ENCODE measurements at regions not wholly inside any gene's neighbourhood (a gene's known extent, or its start where the extent isn't known, plus 50 kb on each side); places are given as distances from the start of the nearest gene placed in this dataset.

DNA sequence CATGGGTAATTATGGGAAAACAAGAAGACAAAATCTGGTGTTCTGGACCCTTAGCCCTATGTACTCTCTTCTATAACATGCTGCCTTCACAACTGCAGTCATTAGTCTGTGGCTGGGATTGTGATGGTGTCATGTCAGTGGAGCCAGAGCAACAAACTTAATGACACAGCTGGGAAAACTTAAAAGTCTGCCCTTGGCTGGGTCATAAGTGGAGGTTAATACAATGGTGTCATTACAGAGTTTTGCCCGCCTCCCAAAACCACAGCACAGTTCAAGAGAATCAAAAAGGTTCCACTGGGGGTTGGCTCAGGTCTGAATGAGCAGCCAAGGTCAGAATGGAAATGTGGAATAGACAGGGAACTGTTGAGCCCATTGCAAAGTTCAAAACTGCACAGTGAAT is 455.7 kb upstream of the PIK3C3 start:
- H3K27me3 ChIP-seq: no peaks in the 10 kb centered on the region
- no peak overlapping the region for H3K4me3 ChIP-seq
- TF ChIP-seq EP300 (IDR thresholded peaks at IDR 0.05): no peak
- TF ChIP-seq POLR2AphosphoS5 (IDR thresholded peaks at IDR 0.05): no peak
- TF ChIP-seq POLR2A (IDR thresholded peaks at IDR 0.05): no peak
- TF ChIP-seq, protein P1, sequence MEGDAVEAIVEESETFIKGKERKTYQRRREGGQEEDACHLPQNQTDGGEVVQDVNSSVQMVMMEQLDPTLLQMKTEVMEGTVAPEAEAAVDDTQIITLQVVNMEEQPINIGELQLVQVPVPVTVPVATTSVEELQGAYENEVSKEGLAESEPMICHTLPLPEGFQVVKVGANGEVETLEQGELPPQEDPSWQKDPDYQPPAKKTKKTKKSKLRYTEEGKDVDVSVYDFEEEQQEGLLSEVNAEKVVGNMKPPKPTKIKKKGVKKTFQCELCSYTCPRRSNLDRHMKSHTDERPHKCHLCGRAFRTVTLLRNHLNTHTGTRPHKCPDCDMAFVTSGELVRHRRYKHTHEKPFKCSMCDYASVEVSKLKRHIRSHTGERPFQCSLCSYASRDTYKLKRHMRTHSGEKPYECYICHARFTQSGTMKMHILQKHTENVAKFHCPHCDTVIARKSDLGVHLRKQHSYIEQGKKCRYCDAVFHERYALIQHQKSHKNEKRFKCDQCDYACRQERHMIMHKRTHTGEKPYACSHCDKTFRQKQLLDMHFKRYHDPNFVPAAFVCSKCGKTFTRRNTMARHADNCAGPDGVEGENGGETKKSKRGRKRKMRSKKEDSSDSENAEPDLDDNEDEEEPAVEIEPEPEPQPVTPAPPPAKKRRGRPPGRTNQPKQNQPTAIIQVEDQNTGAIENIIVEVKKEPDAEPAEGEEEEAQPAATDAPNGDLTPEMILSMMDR (IDR thresholded peaks at IDR 0.05): no peak
- no peak overlapping the region for H3K27ac ChIP-seq
- WGBS, 2 donors: 79 to 92% methylated on average over 1 of the region's 1 CpG
- no peaks in the 10 kb centered on the region for H3K4me1 ChIP-seq
- DNase-seq (no peak), ATAC-seq (ENCODE audit: low FRiP score in 2 of 2) (no peak)
- no peaks in the 10 kb centered on the region for H3K36me3 ChIP-seq
- no peaks in the 10 kb centered on the region for H3K9me3 ChIP-seq

DNA sequence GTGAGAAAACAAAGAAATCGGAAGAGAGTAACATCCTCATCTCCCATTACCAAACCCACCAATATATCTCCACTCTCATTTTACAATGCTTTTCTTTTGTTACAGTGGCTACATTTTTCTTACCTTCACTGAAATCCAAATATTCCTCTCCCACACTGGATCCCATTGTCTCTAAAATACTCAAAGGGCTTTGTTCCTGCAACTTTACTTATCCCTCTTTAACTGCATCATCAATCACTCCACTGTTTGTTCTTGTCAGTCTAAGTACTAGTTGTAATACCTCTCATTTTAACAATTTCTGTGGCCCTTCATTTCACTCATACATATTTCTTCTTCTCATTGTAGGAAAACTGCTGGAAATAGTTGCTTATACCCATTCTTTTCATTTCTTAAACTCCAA is 464.2 kb upstream of the PIK3C3 start:
- Histone ChIP-seq H3K36me3 (no peaks in the 10 kb centered on the region), H3K27ac (no peak overlapping the region), H3K9me3 (no peaks in the 10 kb centered on the region), H3K4me1 (no peaks in the 10 kb centered on the region), H3K4me3 (no peak overlapping the region), H3K27me3 (no peaks in the 10 kb centered on the region)
- no peak for DNase-seq
- TF ChIP-seq, protein P1 (IDR thresholded peaks at IDR 0.05): no peak
- WGBS, 2 donors: 81 to 89% methylated on average over 1 of the region's 1 CpG
- ATAC-seq (ENCODE audit: low FRiP score in 2 of 2): no peak

DNA sequence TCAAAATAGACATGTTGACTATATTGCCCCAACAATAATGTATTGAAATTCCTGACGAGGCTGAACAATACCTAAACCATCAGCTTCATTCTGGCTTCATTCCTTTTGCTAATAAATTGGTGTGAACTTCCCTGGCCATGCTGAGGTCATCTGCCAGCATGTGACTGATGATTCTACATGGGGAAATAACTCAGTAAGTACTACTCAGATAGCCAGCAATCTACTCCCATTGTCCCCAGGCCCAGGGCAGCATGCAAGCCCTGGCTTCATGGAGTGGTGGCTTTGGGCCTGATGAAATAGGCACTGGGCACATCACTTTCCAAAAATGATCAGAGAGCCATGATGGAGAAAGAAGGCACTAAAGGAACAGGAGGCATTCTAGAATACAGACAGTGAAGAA is 468.5 kb upstream of the PIK3C3 start:
- H3K4me1 ChIP-seq: no peaks in the 10 kb centered on the region
- no peak overlapping the region for H3K27ac ChIP-seq
- H3K4me3 ChIP-seq: no peak overlapping the region
- no peaks in the 10 kb centered on the region for H3K9me3 ChIP-seq
- ATAC-seq (ENCODE audit: low FRiP score in 2 of 2) (no peak), DNase-seq (no peak)
- no peaks in the 10 kb centered on the region for H3K27me3 ChIP-seq
- no peaks in the 10 kb centered on the region for H3K36me3 ChIP-seq
- 60 to 74% methylated on average over 1 of the region's 1 CpG for WGBS, 2 donors
- TF ChIP-seq POLR2AphosphoS5 (IDR thresholded peaks at IDR 0.05) (no peak), EP300 (IDR thresholded peaks at IDR 0.05) (no peak), POLR2A (IDR thresholded peaks at IDR 0.05) (no peak)
- TF ChIP-seq, protein P1 (IDR thresholded peaks at IDR 0.05): no peak

DNA sequence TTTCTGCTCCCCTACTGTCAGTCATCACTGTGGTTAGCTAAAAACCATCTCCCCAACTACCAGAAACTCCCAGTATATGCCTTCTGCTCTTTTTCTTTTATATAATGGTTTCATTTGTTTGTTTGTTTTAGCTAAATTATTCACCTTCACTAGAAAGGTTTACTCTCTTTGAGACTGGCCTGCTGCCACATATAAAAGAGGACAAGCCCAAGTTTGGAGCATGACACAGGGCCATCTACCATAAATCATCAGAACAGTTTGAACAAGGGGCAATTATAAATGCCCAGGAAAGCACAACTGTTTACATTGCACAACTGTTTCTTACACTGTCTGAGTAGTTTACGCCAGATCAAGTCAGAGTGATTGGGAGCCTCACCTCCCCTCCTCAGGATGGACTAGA is 471.0 kb upstream of the PIK3C3 start:
- DNase-seq (no peak), ATAC-seq (ENCODE audit: low FRiP score in 2 of 2) (no peak)
- TF ChIP-seq, protein P1 (IDR thresholded peaks at IDR 0.05): no peak
- TF ChIP-seq POLR2AphosphoS5 (IDR thresholded peaks at IDR 0.05): no peak
- no peak for TF ChIP-seq EP300 (IDR thresholded peaks at IDR 0.05)
- no peaks in the 10 kb centered on the region for H3K27me3 ChIP-seq
- no peak overlapping the region for H3K27ac ChIP-seq
- no peaks in the 10 kb centered on the region for H3K9me3 ChIP-seq
- no peaks in the 10 kb centered on the region for H3K36me3 ChIP-seq
- WGBS, 2 donors: 75 to 100% methylated on average over 1 of the region's 1 CpG
- H3K4me1 ChIP-seq: no peaks in the 10 kb centered on the region
- no peak overlapping the region for H3K4me3 ChIP-seq

DNA sequence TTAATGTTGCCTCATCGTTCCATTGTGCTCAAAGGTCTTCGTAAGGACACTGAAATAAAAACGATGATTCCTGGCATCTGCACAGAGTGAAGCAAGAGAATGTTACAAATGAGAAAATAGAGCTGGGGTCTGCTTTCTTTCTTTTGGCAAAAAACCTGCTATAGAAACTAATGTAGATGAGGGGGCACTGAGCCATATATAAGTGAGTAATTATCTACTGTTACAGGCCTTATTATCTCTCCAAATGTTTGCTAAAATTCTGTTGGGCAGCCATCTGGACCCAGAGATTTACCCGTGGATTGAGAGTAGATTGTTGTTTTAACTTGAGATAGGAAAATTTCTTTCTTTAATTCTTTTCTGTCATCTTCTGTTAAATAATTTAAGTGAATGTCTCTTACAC is 472.5 kb upstream of the PIK3C3 start:
- whole genome bisulfite sequencing, 2 donors: 66 to 77% methylated on average over 4 of the region's 4 CpGs

More for the DNA sequence above, 472.5 kb upstream of the PIK3C3 start:
- Histone ChIP-seq H3K27ac (no peak overlapping the region), H3K4me1 (no peaks in the 10 kb centered on the region), H3K36me3 (no peaks in the 10 kb centered on the region), H3K27me3 (no peaks in the 10 kb centered on the region), H3K4me3 (no peak overlapping the region), H3K9me3 (no peaks in the 10 kb centered on the region)
- ATAC-seq (ENCODE audit: low FRiP score in 2 of 2) (no peak), DNase-seq (no peak)
- TF ChIP-seq POLR2AphosphoS5 (IDR thresholded peaks at IDR 0.05): no peak
- TF ChIP-seq, protein P1 (IDR thresholded peaks at IDR 0.05): no peak
- no peak for TF ChIP-seq POLR2A (IDR thresholded peaks at IDR 0.05)
- no peak for TF ChIP-seq EP300 (IDR thresholded peaks at IDR 0.05)
